ENCODE measurements at regions not wholly inside any gene's neighbourhood (a gene's known extent, or its start where the extent isn't known, plus 50 kb on each side); places are given as distances from the start of the nearest gene placed in this dataset.

GRCh38 chr20:10843146-10843711, 169.4 kb upstream of the JAG1 start:
- no peak overlapping the region for H3K9ac ChIP-seq
- H3K36me3 ChIP-seq (ENCODE audit: insufficient read depth): no peaks in the 10 kb centered on the region
- H3K27ac ChIP-seq: no peak overlapping the region
- H3K4me1 ChIP-seq (ENCODE audit: low read depth, poor library complexity, severe bottlenecking): no peaks in the 10 kb centered on the region
- H3K79me2 ChIP-seq (ENCODE audit: insufficient read depth, low read depth): no peaks in the 10 kb centered on the region
- H3K4me3 ChIP-seq (IDR thresholded peaks at IDR 0.05; ENCODE audit: insufficient read depth, low read depth, low read length): no peak overlapping the region
- H3K27me3 ChIP-seq (ENCODE audit: insufficient read depth, low read depth): no peaks in the 10 kb centered on the region
- no peaks in the 10 kb centered on the region for H4K20me1 ChIP-seq (ENCODE audit: insufficient read depth)
- H3K4me2 ChIP-seq: no peak overlapping the region
- TF ChIP-seq CTCF (conservative IDR thresholded peaks at IDR 0.05; ENCODE audit: low read depth, low read length): no peak
- no peak overlapping the region for H2AFZ ChIP-seq (ENCODE audit: low read depth)

GRCh38 chr20:10846766-10847165, 173.0 kb upstream of the JAG1 start:
- Histone ChIP-seq H3K36me3 (ENCODE audit: insufficient read depth) (no peaks in the 10 kb centered on the region), H4K20me1 (ENCODE audit: insufficient read depth) (no peaks in the 10 kb centered on the region), H3K79me2 (ENCODE audit: insufficient read depth, low read depth) (no peaks in the 10 kb centered on the region), H3K4me2 (no peak overlapping the region), H3K4me3 (IDR thresholded peaks at IDR 0.05; ENCODE audit: insufficient read depth, low read depth, low read length) (no peak overlapping the region), H3K27ac (no peak overlapping the region), H3K4me1 (ENCODE audit: low read depth, poor library complexity, severe bottlenecking) (no peaks in the 10 kb centered on the region), H2AFZ (ENCODE audit: low read depth) (no peak overlapping the region), H3K9ac (no peak overlapping the region), H3K27me3 (ENCODE audit: insufficient read depth, low read depth) (no peaks in the 10 kb centered on the region)
- no peak for TF ChIP-seq CTCF (conservative IDR thresholded peaks at IDR 0.05; ENCODE audit: low read depth, low read length)

GRCh38 chr20:10848810-10849370, 175.1 kb upstream of the JAG1 start:
- Histone ChIP-seq H3K27me3 (ENCODE audit: insufficient read depth, low read depth) (no peaks in the 10 kb centered on the region), H3K79me2 (ENCODE audit: insufficient read depth, low read depth) (no peaks in the 10 kb centered on the region), H3K36me3 (ENCODE audit: insufficient read depth) (no peaks in the 10 kb centered on the region), H2AFZ (ENCODE audit: low read depth) (no peak overlapping the region), H3K4me3 (IDR thresholded peaks at IDR 0.05; ENCODE audit: insufficient read depth, low read depth, low read length) (no peak overlapping the region), H3K27ac (no peak overlapping the region), H3K4me1 (ENCODE audit: low read depth, poor library complexity, severe bottlenecking) (no peaks in the 10 kb centered on the region), H3K4me2 (no peak overlapping the region), H3K9ac (no peak overlapping the region), H4K20me1 (ENCODE audit: insufficient read depth) (no peaks in the 10 kb centered on the region)
- no peak for TF ChIP-seq CTCF (conservative IDR thresholded peaks at IDR 0.05; ENCODE audit: low read depth, low read length)

- no peak overlapping the region for H3K4me3 ChIP-seq (IDR thresholded peaks at IDR 0.05; ENCODE audit: insufficient read depth, low read depth, low read length)
- no peak overlapping the region for H3K27ac ChIP-seq
- no peaks in the 10 kb centered on the region for H3K27me3 ChIP-seq (ENCODE audit: insufficient read depth, low read depth)
- no peak overlapping the region for H2AFZ ChIP-seq (ENCODE audit: low read depth)
- H4K20me1 ChIP-seq (ENCODE audit: insufficient read depth): no peaks in the 10 kb centered on the region
- H3K9ac ChIP-seq: no peak overlapping the region
- no peaks in the 10 kb centered on the region for H3K36me3 ChIP-seq (ENCODE audit: insufficient read depth)
- no peaks in the 10 kb centered on the region for H3K79me2 ChIP-seq (ENCODE audit: insufficient read depth, low read depth)
- H3K4me1 ChIP-seq (ENCODE audit: low read depth, poor library complexity, severe bottlenecking): no peaks in the 10 kb centered on the region
- H3K4me2 ChIP-seq: no peak overlapping the region
- TF ChIP-seq CTCF (conservative IDR thresholded peaks at IDR 0.05; ENCODE audit: low read depth, low read length): no peak
These were observed 179.4 kb upstream of the JAG1 start for GRCh38 chr20:10853176-10853575.

Measured in KMS-11 (cell line).